ENCODE measurements at regions not wholly inside any gene's neighbourhood (a gene's known extent, or its start where the extent isn't known, plus 50 kb on each side); places are given as distances from the start of the nearest gene placed in this dataset.

DNA sequence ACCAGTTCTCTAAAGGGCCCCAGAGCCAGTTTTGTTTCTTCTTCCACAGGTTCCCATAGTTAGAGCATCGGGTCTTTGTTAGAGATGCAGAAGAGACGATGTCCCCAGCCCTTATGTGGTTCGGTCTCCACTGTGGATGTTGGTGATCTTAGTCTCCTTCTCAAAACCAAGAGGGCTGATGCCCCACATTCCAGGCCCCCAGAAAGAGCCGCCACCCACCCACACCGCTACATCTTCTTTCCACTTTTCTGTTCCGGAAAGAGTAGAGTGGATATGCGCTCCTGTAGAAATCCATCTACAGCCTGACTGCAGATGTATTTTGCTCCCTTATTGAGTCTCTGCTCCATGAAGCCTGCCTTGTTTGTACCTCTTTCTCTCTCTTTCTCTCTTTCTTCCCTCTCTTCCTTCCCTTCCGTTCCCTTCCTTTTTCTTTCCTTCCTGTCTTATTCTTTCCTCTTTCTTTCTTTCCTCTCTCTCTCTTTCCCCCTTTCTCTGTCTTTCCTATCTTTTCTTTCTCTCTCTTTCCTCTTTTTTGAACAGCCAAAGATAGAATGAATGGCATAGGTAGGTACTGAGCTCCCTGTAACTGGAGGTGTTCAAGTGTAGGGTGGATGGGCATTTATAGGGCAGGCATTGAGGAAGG, 224.3 kb downstream of the SEC14L1 start:
- DNase-seq (ENCODE audit: low spot score): no peak

DNA sequence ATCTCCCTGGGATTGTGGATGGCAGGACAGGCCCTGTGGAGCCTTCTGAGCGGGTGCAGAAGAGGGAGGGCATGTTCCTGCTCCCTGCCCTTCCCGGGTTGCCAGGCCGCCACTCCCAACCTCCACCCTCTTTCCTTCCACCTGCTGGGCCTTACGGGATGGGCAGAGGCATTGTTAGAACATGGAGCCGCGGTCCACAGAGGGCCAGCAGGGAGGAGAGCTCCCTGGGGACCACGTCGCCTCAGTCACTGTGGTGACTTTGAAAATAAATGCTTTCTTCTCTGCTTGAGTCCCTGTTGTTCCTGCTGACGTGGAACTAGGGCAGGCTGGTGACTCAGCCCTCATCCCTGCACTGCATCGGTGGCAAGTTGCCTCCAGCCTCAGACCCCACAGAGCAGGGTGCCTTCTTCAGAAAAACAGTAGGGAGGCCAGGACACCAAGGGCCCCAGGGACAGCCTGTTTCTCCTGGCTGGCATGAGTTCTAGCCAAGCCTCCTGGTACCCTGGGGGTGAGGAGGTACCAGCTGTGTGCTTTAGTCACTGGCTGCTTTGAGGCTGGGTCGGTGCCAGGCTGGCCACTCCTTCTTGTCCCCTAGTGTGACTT, 224.9 kb downstream of the SEC14L1 start:
- no peak for DNase-seq (ENCODE audit: low spot score)

DNA sequence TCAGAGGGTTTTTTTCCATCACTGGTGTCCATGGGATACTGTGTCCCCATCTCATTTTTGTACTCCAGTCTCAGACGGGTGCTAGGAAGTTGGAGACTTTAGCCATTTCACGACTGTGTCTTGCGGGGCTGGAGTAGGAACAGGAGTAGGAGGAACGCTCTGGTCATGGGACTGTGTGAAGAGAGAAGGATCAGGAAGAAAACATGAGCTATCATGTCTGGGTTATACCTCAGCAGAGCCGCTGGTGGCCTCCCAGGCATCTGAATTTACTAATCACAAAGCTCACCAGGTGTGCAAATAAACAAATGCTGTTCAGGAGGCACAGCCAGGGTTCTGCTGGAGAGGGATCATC, 225.4 kb downstream of the SEC14L1 start:
- DNase-seq (ENCODE audit: low spot score): no peak

- no peak for DNase-seq (ENCODE audit: low spot score)
These were observed 225.9 kb downstream of the SEC14L1 start for GRCh38 chr17:77366558-77367245.

- no peak for DNase-seq (ENCODE audit: low spot score)
These were observed 228.8 kb downstream of the SEC14L1 start for GRCh38 chr17:77369544-77369971.

DNA sequence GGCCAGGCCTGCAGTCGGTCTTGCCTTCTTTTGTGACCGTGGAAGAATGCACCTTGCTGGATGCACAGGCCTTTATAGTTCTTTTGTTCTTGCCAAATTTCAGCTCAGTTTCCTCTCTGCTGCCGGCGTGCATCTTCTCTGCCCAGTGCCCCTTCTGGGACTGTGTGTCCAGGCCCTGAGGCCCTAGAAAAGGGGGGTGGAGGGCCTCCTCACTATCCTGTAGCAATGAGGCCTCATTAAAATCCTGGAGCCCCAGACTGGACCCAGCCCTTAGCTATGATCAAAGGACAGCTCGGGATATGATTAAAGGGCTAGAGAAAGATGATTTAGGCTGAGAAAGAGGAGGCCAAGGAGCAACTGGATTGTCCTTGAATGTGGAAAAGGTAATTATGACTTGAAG, 229.8 kb downstream of the SEC14L1 start:
- DNase-seq (ENCODE audit: low spot score): no peak

DNA sequence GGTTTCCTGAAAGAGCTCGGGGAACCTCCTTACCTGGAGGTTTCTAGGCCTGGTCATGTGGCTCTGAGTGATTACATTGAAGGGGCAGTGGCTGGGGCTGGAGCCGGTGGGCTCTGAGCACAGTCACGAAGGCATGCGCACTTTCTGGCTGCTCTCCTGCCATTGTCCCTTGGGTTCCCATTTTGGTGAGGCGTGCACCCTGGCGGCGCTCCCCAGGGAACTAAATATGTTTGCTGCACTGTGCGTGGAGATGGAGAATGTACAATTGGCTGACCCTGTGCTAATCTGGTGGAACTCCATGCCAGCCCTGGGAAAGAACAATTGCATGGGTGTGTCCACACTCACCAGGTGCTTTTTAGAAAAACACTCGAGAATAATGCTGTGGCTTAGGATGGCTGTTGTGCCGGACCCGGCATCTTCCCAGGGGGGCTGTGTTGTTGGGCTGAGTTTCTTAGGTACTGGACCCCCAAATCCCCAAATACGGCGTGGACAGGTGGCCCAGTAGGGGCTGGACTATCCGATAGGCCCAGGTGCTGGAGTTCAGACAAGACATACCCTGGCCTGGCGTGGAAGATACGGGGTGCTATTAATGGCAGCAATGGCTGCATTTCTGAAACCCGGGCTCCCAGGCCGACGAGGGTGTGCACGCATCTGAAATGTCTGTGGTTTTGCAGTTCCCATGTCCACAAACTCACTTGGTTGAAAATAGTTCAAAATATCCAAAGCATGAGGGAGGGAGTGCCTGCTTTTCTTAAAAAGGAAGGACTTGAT, 230.5 kb downstream of the SEC14L1 start:
- no peak for DNase-seq (ENCODE audit: low spot score)

- no peak for DNase-seq (ENCODE audit: low spot score)
These were observed 231.2 kb downstream of the SEC14L1 start for GRCh38 chr17:77371888-77372443.

GRCh38 chr17:77372444-77373298, 231.9 kb downstream of the SEC14L1 start:
- DNase-seq (ENCODE audit: low spot score): peak; percentile 75

GRCh38 chr17:77373299-77374169, 232.8 kb downstream of the SEC14L1 start:
- DNase-seq (ENCODE audit: low spot score): peak; percentile 50

GRCh38 chr17:77374170-77374936, 233.6 kb downstream of the SEC14L1 start:
- DNase-seq (ENCODE audit: low spot score): peak; percentile 78

- no peak for DNase-seq (ENCODE audit: low spot score)
These were observed 234.5 kb downstream of the SEC14L1 start for GRCh38 chr17:77375108-77375916.

GRCh38 chr17:77375917-77376651, 235.3 kb downstream of the SEC14L1 start:
- no peak for DNase-seq (ENCODE audit: low spot score)

DNA sequence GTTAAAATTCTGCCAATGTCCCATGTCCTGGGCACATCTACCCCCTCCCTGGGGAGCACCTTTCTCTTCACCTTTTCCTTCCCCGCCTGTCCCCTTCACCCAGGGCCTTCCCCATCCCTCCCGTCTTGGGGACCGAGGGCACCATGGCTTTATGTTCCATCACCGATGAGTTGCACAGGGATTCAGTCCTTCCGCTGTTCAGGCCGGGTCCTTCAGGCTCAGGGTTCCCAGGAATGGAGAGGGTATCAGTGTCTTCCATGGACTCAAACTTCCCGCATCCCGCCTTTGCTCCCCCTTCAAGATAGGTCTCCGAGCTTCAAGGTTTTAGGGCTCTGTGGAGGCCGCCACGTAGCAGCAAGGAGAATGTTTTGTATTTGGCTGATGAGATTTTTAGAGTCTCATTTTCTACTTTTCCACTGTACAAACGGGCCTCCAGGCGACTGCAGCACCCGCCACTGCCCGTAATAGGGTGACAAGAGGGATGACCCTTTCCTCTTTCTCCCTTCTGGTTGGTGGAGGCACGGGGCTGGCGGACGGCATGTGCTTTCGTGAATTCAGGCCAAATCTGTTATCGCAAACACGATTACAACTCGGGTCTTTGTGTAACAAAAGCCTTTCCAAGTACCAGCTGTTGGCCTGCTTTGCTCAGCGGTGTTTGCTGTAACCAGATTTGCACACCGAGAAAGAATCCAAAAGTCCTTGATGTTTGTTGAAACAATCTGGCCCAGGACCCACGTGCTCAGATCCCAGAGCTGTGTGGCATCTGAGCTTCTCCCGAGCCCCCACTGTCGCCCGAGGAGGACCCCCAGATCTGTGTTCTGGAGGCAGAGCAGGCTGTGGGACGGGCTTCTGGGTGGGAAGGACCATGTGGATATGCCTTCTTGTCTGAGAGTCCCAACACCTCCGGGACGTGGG, 236.3 kb downstream of the SEC14L1 start:
- no peak for DNase-seq (ENCODE audit: low spot score)

DNA sequence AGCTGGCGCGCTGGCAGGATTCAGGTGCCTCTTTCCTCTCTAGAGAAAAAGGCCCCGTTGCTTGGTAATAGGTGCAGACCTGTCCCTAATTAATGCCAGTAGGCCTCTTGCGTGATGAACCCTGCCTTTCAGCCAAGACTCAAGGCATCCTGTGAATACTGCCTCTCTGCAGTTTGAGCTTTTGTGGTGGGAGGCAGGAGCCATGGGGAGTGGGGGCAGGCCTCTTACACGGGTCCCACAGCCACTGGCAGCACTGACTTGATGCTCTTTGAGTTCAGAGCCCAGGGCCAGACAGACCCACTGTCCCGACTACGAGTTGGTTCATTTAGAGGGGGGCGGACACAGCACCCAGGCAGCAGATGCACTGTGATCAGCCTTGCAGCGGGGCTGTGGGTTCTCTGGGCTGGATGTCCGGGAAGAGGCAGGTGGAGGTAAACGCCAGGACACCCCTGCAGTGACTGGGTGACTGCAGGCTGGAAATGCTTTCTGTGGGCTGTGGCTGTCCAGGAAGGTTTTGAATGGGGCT, 237.0 kb downstream of the SEC14L1 start:
- DNase-seq (ENCODE audit: low spot score): no peak

GRCh38 chr17:77378318-77379064, 237.7 kb downstream of the SEC14L1 start:
- no peak for DNase-seq (ENCODE audit: low spot score)
